Gastrocnemius medialis (tissue), 4 donors: ENCODE measurements at regions not wholly inside any gene's neighbourhood (a gene's known extent, or its start where the extent isn't known, plus 50 kb on each side); places are given as distances from the start of the nearest gene placed in this dataset.

Experiments
- ATAC-seq, 2 donors: fragments of 150-250 bp; one replicate each; pipeline ENCODE4 v1.9.1; 2016
- DNase-seq, 2 donors: peaks; one replicate each; pipeline ENCODE4 v3.0.0-alpha.2; 2019
- H3K27ac ChIP-seq, 4 donors: fragments of 200-600 bp; sonication (generic); 1 replicate in 1 of 4; 2 replicates in 3 of 4; pipeline ENCODE4 v1.5.1; 2016 to 2018; ENCODE audit warnings: mild to moderate bottlenecking in 2 of 4, moderate library complexity in 1 of 4
- H3K27me3 ChIP-seq, 3 donors: fragments of 200-600 bp; sonication (generic) in 2 of 3; 1 replicate in 1 of 3; 2 replicates in 2 of 3; pipeline versions ENCODE4 v1.5.1 to v1.6.0; 2016 to 2019; ENCODE audit warnings: mild to moderate bottlenecking in 1 of 3, moderate library complexity in 1 of 3
- H3K36me3 ChIP-seq, 2 donors: fragments of 200-600 bp; sonication (generic) in 1 of 2; one replicate each; pipeline ENCODE4 v1.5.1; 2017 to 2018
- H3K4me1 ChIP-seq, 2 donors: fragments of 200-600 bp; sonication (generic) in 1 of 2; one replicate each; pipeline ENCODE4 v1.5.1; 2016 to 2017; ENCODE audit warnings: mild to moderate bottlenecking in 2 of 2
- H3K4me3 ChIP-seq, 4 donors: fragments of 200-600 bp; sonication (generic) in 3 of 4; 1 replicate in 1 of 4; 2 replicates in 3 of 4; pipeline ENCODE4 v1.5.1; 2016 to 2019; ENCODE audit warnings: mild to moderate bottlenecking in 2 of 4
- H3K9me3 ChIP-seq, 3 donors: fragments of 200-600 bp; sonication (generic) in 2 of 3; 1 replicate in 1 of 3; 2 replicates in 2 of 3; pipeline ENCODE4 v1.5.1; 2016 to 2019
- CTCF ChIP-seq, 5 experiments: fragments of 450-650 bp in 3 of 5; fragments of 200-600 bp in 2 of 5; sonication (generic) in 2 of 5; IDR thresholded peaks in 4 of 5; conservative IDR thresholded peaks in 1 of 5; 1 replicate in 4 of 5; 2 replicates in 1 of 5; pipeline ENCODE4 v1.5.1; 2016 to 2019; ENCODE audit warnings: antibody characterized with exemption in 5 of 5, mild to moderate bottlenecking in 3 of 5, moderate library complexity in 3 of 5
- POLR2A ChIP-seq, 2 donors: fragments of 450-650 bp; IDR thresholded peaks; one replicate each; pipeline ENCODE4 v1.6.1; 2017; ENCODE audit warnings: antibody characterized with exemption in 2 of 2, mild to moderate bottlenecking in 2 of 2, moderate library complexity in 2 of 2
- in situ Hi-C, 4 donors: fragments of 200-750 bp; cut with MboI; loops; one replicate each; pipeline versions ENCODE4 v1.15.0 to v1.8.0; 2017; ENCODE audit warnings: low sequenced_read_pairs in 4 of 4
- intact Hi-C: fragments of 100-400 bp; cut with DNase I; formaldehyde crosslinking; loops from one replicate; pipeline ENCODE4 v1.15.1; 2023; ENCODE audit warnings: low total_unique reads

DNA sequence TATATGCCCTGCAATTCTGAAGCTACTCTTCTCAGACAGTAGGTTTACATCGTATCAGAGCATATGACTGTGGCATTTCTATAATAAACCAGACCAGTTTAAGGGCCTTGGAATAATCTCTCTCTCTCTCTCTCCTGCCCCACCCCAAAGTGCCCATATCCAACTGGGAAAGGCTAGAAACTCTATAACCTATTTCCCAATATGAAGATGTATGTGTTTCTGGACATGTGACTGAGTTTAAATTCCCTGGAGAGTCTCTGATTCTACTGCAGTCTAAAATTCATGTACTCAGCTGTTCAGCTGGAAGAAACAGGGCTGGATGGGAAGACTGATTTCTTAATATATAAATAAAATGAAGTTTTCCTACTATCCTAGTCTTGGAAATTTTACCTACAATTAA lies 91.9 kb upstream of the MBNL2 start:
- intact Hi-C loops (no loop called here), in situ Hi-C loops (no loop called here)
- Histone ChIP-seq H3K27me3 (no peaks in the 10 kb centered on the region), H3K36me3 (no peaks in the 10 kb centered on the region), H3K4me3 (no peak overlapping the region), H3K9me3 (no peaks in the 10 kb centered on the region), H3K27ac (peak overlapping the region in 1 of 4 donors; percentile 23), H3K4me1 (peaks cover 13 to 19% of the 10 kb centered on the region in 2 donors)
- DNase-seq = no peak
- ATAC-seq = no peak
- TF ChIP-seq POLR2A (IDR thresholded peaks at IDR 0.05) (no peak), CTCF (IDR thresholded peaks at IDR 0.05 in 4 of 5, conservative IDR thresholded peaks at IDR 0.05 in 1 of 5) (no peak)

- ATAC-seq (no peak), DNase-seq (no peak)
- Histone ChIP-seq H3K4me3 (no peak overlapping the region), H3K27ac (no peak overlapping the region), H3K36me3 (no peaks in the 10 kb centered on the region), H3K4me1 (peaks cover 2 to 7% of the 10 kb centered on the region in 2 donors), H3K27me3 (no peaks in the 10 kb centered on the region), H3K9me3 (no peaks in the 10 kb centered on the region)
- no peak for TF ChIP-seq POLR2A (IDR thresholded peaks at IDR 0.05)
- TF ChIP-seq CTCF (IDR thresholded peaks at IDR 0.05 in 4 of 5, conservative IDR thresholded peaks at IDR 0.05 in 1 of 5) = no peak
- intact Hi-C loops (no loop called here), in situ Hi-C loops (no loop called here)
Measured at GRCh38 chr13:97131447-97131846, 90.7 kb upstream of the MBNL2 start.

DNA sequence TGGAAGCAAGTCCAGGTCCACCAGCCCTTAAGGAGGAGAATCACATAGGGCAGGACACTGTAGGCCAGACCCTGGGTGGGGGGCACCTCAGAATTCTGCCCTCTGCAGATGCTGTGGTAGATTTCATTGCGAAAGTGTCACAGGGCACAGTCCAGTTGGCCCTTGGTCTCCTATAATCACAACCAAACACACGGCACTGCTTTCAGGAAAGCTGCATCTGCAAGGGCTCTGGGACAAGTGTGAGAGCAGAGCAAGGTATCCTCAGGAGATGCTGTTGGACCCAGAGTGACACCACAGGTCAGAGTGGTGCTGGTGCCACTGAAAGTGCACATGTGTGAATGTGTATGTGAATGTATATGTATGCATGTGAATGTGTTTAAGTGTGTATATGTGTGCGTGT lies 88.6 kb upstream of the MBNL2 start:
- no peak for ATAC-seq
- no peaks in the 10 kb centered on the region for H3K4me1 ChIP-seq
- H3K36me3 ChIP-seq = no peaks in the 10 kb centered on the region
- TF ChIP-seq CTCF (IDR thresholded peaks at IDR 0.05 in 4 of 5, conservative IDR thresholded peaks at IDR 0.05 in 1 of 5) = no peak
- TF ChIP-seq POLR2A (IDR thresholded peaks at IDR 0.05) = no peak
- H3K27ac ChIP-seq = no peak overlapping the region
- intact Hi-C loops = no loop called here
- H3K4me3 ChIP-seq = no peak overlapping the region
- in situ Hi-C loops = no loop called here
- DNase-seq = no peak
- no peaks in the 10 kb centered on the region for H3K9me3 ChIP-seq
- H3K27me3 ChIP-seq = no peaks in the 10 kb centered on the region

DNA sequence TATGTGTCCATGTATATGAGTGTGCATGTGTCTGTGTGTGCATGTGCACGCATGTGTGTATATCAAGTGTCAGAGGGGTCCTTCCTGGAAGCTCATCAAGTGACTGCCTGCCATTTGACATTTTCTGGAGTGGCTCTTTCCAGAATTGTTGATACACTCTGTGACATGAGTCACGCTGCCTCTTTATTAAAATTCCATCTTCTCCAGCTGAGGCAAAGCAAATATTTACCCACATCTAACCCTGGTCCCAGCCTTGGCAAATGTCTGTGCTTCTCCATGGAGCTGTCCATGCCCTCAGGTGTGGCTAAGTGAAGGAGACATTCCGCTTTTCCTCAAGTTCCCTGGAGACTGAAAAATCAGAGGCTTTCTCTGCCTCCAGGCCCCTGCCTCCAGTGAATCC lies 88.2 kb upstream of the MBNL2 start:
- in situ Hi-C loops (no loop called here), intact Hi-C loops (no loop called here)
- H3K27me3 ChIP-seq = no peaks in the 10 kb centered on the region
- no peaks in the 10 kb centered on the region for H3K4me1 ChIP-seq
- H3K27ac ChIP-seq = no peak overlapping the region
- no peak for TF ChIP-seq POLR2A (IDR thresholded peaks at IDR 0.05)
- no peak for TF ChIP-seq CTCF (IDR thresholded peaks at IDR 0.05 in 4 of 5, conservative IDR thresholded peaks at IDR 0.05 in 1 of 5)
- DNase-seq (no peak), ATAC-seq (no peak)
- no peak overlapping the region for H3K4me3 ChIP-seq
- H3K9me3 ChIP-seq = no peaks in the 10 kb centered on the region
- no peaks in the 10 kb centered on the region for H3K36me3 ChIP-seq

- H3K27me3 ChIP-seq = no peaks in the 10 kb centered on the region
- ATAC-seq (no peak), DNase-seq (no peak)
- in situ Hi-C loops = no loop called here
- TF ChIP-seq POLR2A (IDR thresholded peaks at IDR 0.05) (no peak), CTCF (IDR thresholded peaks at IDR 0.05 in 4 of 5, conservative IDR thresholded peaks at IDR 0.05 in 1 of 5) (no peak)
- H3K27ac ChIP-seq = no peak overlapping the region
- H3K4me1 ChIP-seq = no peaks in the 10 kb centered on the region
- no peaks in the 10 kb centered on the region for H3K36me3 ChIP-seq
- intact Hi-C loops = no loop called here
- no peak overlapping the region for H3K4me3 ChIP-seq
- no peaks in the 10 kb centered on the region for H3K9me3 ChIP-seq
Measured at GRCh38 chr13:97134364-97135095, 87.6 kb upstream of the MBNL2 start.
